GM18505 (cell line): ENCODE measurements at regions not wholly inside any gene's neighbourhood (a gene's known extent, or its start where the extent isn't known, plus 50 kb on each side); places are given as distances from the start of the nearest gene placed in this dataset.

ENCODE experiments used
- ATAC-seq: cut with Tn5 transposase; IDR thresholded peaks from one replicate; pipeline ENCODE4 v1.9.1; 2021; ENCODE audit not compliant: unreplicated experiment
- POLR2A ChIP-seq: IDR thresholded peaks from 4 replicates; pipeline ENCODE4 v1.6.1; 2011; ENCODE audit warnings: borderline replicate concordance; ENCODE audit not compliant: insufficient read depth, insufficient read length; ENCODE audit errors: extremely low read depth

DNA sequence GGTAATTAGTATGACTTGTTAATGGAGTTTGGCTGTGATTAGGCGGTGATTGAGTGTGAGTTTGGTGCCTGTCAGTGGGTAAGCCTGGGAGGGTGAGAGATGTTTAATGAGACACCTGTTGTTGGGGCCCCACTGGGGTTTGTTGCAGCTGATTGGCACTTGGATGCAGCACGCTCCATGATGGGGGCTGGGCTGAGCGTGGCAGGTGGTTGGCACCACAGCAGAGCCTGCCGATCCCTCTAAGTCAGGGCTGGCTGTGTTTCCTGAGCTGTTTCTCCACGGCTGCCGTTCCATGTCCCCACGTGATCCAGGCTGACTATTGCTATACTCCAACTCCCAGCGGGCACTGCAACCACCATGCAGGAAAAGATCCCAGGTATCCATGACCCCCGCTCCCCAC lies 93.5 kb upstream of the ARRDC4 start:
- no peak for ATAC-seq
- no peak for TF ChIP-seq POLR2A

DNA sequence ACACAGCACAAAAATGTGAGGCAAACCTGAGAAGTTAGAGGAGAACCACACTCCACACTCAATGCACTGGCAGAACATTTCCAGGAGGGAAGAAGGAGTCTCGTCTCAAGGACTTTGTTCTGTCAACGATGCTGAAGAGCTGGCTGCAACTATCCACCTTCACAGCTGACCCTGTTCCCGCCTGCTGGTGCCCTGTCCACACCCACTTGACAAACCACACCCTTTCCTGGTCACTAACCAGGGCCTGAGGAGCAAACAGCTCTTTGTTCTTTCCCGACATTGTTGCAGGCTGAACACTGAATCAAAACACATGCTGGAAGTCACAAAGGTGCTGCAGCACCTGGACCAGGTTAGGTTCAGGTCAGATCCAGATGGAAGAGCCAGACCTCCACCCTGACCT lies 92.6 kb upstream of the ARRDC4 start:
- no peak for TF ChIP-seq POLR2A
- no peak for ATAC-seq

DNA sequence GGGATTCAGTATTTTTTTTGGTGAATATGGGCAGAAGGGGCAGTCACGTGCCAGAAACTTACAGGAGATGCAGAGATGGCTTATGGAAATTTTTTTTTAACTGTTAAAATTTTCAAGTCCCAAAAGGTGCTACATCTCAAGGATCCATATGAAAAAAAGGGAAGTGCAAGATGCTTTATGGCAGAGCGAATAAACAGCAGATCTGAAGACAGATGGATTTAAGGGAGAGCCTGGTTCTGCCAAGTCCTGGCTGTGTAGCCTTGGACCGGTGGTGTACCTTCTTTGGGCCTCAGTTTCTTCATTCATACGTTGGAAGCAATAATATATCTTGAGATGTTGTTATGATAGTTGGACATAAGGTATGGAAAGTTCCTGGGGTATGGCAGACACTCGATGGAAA lies 91.5 kb upstream of the ARRDC4 start:
- ATAC-seq, result no peak
- no peak for TF ChIP-seq POLR2A

DNA sequence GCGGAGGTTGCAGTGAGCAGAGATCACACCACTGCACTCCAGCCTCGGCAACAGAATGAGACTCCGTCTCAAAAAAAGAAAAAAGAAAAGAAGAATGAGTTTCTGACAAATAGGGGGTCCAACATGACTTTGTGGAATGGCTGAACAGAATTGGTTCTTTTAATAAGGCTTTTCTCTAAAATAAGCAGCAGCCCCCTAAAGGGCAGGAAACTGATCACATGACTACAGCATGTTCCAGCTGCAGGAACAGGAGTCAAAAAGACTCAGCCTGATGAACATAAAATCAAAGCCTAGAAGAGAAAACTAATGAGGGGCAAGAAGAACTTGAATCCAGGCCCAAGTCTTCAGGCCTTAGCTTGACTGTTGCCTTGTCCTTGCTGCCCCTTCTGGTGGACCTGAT lies 89.7 kb upstream of the ARRDC4 start:
- no peak for TF ChIP-seq POLR2A
- ATAC-seq, result no peak

DNA sequence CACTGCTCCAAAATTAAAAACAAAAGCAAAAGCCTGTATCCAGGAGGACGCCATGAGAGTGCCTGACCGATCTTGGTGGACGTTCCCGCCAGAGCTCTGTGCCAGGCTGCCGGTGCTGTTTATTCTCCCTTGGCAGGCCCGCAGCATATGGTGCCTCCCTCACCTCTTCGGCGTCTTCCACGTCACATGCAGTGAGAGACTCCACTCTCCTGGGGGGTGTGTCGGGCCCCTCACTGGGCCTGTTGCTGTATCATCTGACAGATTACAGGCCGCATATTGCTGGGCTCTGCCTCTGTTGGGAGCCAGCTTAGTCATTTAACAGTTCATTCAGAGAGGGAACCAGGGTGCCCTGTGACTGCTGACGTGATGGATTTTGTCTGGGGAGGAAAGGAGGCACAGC lies 86.4 kb upstream of the ARRDC4 start:
- no peak for TF ChIP-seq POLR2A
- ATAC-seq, result no peak

DNA sequence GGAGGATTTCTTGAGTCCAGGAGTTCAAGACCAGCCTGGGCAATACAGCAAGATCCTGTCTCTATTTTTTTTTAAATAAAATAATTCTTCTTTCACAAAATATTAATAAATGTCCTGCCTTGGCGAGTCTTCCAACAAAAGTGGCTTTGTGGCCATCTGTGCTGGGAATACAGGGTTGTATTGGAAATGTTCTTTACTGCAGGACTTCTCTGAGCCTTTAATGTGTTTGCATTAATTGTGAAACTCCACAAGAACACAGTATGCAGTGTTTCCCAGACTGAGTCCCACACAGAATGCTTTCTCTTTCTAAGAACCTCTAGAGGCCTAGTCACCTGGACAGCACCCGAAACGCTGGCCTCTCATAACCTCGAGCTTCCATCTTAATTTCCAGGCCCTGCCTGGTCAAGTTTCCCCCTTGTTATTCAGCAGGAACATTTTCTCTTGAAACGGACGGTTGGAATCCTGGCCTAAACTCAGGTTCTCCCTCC lies 85.4 kb upstream of the ARRDC4 start:
- ATAC-seq, result no peak
- TF ChIP-seq POLR2A, result no peak

DNA sequence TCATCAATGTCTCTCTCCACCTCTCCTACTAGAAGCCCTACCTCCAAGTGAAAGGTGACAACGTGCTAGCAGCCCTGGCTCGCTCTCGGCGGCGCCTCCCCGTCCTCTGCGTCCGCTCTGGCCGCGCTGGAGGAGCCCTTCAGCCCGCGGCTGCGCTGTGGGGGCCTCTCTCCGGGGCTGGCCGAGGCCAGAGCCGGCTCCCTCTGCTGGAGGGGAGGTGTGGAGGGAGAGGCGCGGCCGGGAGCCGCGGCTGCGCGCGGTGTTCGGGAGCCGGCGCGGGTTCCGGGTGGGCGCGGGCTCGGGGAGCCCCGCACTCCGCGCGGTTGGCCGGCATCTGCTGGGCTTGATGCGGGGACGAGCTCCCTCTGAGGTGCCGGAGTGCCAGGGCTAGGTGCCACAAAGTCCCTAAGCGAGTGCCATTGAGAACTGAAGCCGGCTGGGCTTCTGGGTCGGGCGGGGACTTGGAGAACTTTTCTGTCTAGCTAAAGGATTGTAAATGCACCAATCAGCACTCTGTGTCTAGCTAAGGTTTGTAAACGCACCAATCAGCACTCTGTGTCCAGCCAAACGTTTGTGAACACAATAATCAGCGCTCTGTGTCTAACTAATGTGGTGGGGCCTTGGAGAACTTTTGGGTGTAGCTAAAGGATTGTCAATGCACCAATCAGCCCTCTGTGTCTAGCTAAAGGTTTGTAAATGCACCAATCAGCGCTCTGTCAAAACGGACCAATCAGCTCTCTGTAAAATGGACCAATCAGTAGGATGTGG lies 84.8 kb upstream of the ARRDC4 start:
- TF ChIP-seq POLR2A, result no peak
- no peak for ATAC-seq

DNA sequence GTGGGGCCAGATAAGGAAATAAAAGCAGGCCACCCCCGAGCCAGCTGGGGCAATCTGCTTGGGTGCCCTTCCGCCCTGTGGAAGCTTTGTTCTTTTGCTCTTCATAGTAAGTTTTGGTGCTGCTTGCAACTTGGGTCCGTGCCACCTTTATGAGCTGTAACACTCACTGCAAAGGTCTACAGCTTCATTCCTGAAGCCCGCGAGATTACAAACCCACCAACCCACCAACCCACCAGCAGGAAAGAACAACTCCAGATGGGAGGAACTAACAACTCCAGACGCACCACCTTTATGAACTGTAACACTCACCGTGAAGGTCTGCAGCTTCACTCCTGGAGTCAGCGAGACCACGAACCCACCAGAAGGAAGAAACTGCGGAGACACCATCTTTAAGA lies 84.2 kb upstream of the ARRDC4 start:
- no peak for TF ChIP-seq POLR2A
- ATAC-seq, result no peak

DNA sequence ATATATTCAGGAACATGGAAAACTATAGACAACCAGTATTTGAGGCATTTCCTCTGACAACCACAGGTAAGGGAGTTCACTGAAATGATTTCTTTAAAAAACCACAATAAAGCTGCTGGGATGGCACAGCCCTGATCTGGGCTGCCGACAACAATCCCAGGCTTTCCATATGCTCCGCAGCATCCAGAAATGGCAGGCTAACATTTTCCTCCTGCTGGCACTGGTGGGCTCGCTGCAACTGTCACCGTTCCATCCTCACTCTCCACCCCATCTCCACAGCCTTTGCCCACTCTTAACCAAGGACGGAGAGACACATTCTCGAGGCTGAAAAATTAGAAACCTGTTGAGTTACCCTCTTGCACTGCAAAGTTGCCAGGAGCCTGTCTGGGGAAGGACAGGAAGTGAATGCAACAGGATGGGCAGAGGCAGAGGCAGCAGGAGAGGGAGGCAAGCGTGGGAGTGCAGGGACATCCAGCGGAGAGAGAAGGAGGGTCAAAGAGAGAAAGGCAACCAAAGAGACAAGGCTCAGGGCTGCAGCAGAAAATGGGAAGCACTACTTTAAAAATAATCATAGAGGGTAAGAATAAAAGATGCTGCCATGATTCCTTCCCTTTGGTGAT lies 79.0 kb upstream of the ARRDC4 start:
- no peak for ATAC-seq
- TF ChIP-seq POLR2A, result no peak

DNA sequence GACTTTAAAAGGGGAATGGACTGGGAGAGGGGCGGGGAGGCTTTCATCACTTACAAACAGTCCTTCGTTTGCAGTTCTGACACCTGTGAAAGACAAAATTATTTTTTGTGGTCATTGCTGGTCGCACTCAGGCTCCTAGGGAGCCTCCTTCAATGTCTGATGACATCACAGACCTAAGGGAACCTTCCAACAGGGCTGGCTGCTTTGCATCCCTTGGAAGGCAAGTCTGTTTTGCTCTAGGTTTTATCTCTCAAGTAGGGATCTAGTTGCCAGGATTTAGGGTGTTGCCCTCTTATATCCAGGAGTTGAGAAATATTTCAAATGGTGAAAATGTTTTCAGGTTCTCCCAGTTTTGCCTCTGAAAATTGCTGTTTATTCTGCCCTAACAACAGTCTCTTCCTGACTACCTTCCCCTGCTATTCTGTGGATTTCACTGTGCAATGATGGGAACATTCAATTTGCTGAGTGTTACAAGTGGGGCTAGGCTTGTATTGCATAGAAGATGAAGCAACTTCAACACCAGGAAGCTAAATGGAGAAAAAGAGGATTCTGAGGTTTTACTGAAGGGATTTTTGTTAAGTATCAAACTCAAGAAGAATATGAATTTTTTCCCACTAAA lies 75.9 kb upstream of the ARRDC4 start:
- no peak for TF ChIP-seq POLR2A
- ATAC-seq, result no peak

DNA sequence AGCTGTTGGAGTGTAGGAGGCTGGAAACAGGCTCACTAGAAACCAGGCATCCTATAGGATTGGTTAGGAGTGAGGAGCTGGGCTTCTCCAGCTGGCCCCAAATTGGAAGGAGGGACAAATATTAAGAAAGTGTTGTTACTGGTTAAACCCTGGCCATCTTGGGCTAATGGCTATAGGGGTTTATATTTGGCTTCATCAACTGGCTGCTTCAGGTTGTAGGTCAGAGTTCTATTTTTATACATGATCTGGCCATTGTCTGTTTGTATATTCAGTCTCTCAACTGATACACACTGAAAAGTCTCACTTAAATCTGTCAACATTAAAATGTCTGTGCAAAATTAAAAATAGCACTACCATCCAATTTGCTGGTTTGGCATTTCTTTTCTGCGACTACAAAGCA lies 70.2 kb upstream of the ARRDC4 start:
- TF ChIP-seq POLR2A, result no peak
- no peak for ATAC-seq

DNA sequence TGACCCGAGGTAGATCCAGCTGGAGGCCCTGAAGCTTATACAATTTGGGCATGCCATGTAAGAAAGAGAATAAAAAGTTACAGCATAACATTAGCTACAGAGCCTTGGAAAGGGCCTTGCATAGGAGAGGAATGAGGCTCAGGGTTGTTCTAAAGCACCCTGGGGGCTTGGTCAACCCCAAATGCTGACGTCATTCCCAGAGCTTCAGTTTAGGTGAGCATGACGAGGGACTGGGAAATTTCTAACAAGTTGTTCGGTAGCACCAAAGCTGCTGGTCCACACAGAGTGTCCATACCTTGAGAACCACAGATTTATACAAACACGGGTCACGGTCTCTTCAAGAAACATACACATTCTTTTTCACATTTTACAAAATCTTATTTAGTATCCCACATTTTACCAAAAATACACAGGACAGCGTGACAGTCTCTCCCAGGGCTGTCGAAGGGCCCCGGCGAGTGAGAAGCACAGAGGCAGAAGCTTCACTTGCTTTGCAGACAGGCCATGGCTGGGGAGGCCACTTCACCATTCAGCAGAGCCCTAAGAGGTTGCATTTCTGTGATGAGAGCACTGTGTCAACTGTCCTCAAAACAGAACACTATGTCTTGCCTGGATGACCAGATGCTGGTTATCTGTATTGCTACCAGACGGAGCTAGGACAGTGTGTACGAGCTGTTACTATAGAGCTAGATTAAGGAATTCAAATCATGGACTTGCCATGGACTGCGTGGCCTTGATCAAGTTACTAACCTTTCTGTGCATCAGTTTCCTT lies 68.2 kb upstream of the ARRDC4 start:
- ATAC-seq, result no peak
- TF ChIP-seq POLR2A, result no peak

DNA sequence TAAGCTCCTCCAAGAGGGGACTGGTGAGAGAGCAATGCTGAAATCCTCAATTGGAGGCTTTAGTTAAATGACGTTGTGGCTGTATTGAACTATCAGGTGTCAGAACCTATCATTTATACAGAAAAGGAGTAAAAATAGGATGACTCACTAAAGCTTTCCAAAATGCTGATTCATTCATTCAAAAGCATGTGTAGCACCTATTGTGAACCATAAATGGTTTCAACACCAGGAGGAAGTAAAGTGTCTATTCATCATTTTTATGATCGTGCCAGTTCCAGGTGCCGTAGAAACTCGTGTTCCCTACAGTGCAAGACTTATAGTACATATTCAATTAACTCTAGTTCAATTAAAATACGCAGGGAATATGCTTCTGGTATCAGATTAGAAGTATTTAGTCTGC lies 66.5 kb upstream of the ARRDC4 start:
- no peak for ATAC-seq
- TF ChIP-seq POLR2A, result no peak

DNA sequence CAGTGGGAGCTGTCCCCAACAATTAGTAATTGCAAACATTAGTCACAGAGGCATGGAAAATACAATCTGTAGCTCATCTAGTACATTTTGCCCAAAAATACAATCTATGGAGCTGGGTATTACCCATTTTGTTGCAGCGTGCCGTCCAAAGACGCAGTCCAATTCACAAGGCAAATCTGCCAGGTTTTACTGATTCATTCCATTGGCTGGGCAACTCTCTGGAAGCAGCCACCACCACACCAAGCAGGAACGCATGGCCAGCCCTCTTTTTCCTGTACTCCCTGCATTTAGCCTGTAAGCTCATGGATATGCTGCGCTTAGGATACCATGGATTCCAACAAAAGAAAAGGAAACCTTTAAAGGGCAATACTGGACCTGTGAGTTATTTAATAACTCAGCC lies 60.5 kb upstream of the ARRDC4 start:
- TF ChIP-seq POLR2A, result no peak
- ATAC-seq, result no peak

DNA sequence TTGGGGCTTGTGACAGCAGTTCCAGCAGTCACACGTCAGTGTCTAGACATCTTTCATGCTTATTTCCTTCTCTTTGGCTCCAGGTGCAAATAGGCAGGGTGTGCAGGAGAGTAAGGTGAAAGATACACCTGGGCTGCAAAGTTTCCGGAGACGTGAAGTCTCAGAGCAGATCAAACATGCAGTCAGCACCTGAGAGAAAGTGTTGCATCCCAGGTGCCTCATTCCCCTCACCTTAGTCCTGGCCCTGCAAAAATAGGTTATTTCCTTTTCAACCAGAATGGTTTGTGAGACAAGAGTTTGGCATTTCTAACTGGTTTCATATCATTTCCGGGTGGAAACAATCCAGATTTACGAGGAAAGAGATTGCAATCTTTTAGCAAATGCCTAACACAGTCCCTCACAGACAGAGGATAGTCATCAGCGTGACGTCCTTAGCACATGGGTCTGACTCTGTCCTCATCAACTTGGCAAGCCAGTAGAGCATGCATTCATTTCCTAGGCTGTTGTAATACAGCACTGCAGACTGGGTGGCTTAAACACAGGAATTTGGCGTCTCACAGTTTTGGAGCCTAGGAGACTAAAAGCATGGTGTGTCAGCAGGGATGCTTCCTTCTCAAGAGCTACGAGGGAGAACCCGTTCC lies 58.2 kb upstream of the ARRDC4 start:
- ATAC-seq, result no peak
- no peak for TF ChIP-seq POLR2A
